Upper lobe of left lung (tissue), 6 donors: ENCODE measurements at regions not wholly inside any gene's neighbourhood (a gene's known extent, or its start where the extent isn't known, plus 50 kb on each side); places are given as distances from the start of the nearest gene placed in this dataset.

Experiments used
- ATAC-seq, 2 donors: fragments of 200-7000 bp; cut with Tn5 transposase; one replicate each; pipeline ENCODE4 v1.9.1; 2022; ENCODE audit warnings: mild to moderate bottlenecking in 2 of 2, moderate library complexity in 2 of 2; ENCODE audit not compliant: low FRiP score in 2 of 2
- DNase-seq, 2 donors: peaks; one replicate each; pipeline ENCODE4 v3.0.0-alpha.2; 2019 to 2020
- H3K27ac ChIP-seq, 4 donors: fragments of 200-600 bp; sonication (generic); one replicate each; pipeline ENCODE4 v1.5.1; 2016 to 2019
- H3K27me3 ChIP-seq, 4 donors: fragments of 200-600 bp; sonication (generic); one replicate each; pipeline ENCODE4 v1.5.1; 2017 to 2019
- H3K36me3 ChIP-seq, 4 donors: fragments of 200-600 bp; sonication (generic); one replicate each; pipeline ENCODE4 v1.5.1; 2016 to 2019
- H3K4me1 ChIP-seq, 4 donors: fragments of 200-600 bp; sonication (generic); one replicate each; pipeline ENCODE4 v1.5.1; 2018 to 2019
- H3K4me3 ChIP-seq, 4 donors: fragments of 200-600 bp; sonication (generic); one replicate each; pipeline ENCODE4 v1.5.1; 2017 to 2019; ENCODE audit warnings: mild to moderate bottlenecking in 2 of 4, moderate library complexity in 1 of 4
- H3K9me3 ChIP-seq, 4 donors: fragments of 200-600 bp; sonication (generic); one replicate each; pipeline ENCODE4 v1.5.1; 2018 to 2019
- CTCF ChIP-seq, 6 experiments: fragments of 450-650 bp in 4 of 6; fragments of 200-600 bp in 2 of 6; sonication (generic) in 2 of 6; IDR thresholded peaks; one replicate each; pipeline ENCODE4 v1.5.1; 2016 to 2019; ENCODE audit warnings: antibody characterized with exemption in 6 of 6
- EP300 ChIP-seq, 4 donors: sonication (generic); formaldehyde crosslinking; IDR thresholded peaks; one replicate each; pipeline ENCODE4 v1.5.1; 2017; ENCODE audit warnings: antibody characterized with exemption in 4 of 4, control low read depth in 2 of 4
- POLR2A ChIP-seq, 4 donors: fragments of 450-650 bp; IDR thresholded peaks; one replicate each; pipeline ENCODE4 v1.5.1; 2016 to 2017; ENCODE audit warnings: antibody characterized with exemption in 4 of 4, mild to moderate bottlenecking in 2 of 4
- POLR2AphosphoS5 ChIP-seq, 2 donors: sonication (generic); formaldehyde crosslinking; IDR thresholded peaks; one replicate each; pipeline ENCODE4 v1.5.1; 2017; ENCODE audit warnings: antibody characterized with exemption in 2 of 2
- WGBS, 2 donors: methylation state at CpG; one replicate each; pipeline ENCODE4 v1.1.5; 2017 to 2018; 5-methylcytosine and 5-hydroxymethylcytosine counted together
- donor health status: DM: no; HTN: no; CAD: no; lungs with moderate emphysema.
- donor health status: DM: no; HTN: yes; CAD: no; lungs with severe emphysema.

DNA sequence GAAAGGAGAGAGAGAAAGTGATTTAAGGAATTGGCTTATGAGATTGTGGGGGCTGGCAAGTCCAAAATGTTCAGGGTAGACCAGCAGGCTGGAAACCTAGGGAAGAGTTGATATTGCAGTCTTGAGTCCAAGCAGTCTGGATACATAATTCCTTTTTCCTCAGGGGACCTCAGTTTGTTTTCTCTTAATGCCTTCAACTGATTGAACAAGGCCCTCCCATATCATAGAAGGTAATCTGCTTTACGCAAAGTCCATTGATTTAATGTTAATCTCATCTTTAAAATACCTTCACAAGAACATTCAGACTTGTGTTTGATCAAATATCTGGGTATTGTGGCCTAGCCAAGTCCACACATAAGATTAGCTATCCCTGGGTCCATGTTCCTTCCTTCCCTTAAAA is 494.7 kb downstream of the INSC start:
- no peaks in the 10 kb centered on the region for H3K27me3 ChIP-seq

DNA sequence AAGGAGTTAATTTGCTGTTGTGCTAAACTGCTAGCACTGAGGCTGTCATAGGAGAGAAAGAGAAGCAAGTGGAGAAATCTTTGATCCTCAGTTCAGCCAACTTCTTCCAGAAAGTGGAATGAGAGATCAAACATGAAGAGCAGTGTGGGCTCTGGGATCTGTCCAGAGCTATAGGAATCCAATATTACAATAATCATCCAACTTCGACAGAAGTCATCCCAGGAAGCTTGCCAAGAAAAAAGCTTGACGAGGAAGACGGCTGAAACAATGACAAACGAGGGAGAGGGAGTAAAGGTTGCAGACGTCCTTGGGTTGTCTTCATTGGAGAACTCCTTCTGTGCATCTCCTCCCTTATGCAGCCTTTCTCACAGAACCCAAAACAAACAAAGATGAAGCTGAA is 496.2 kb downstream of the INSC start:
- H3K4me3 ChIP-seq: no peak overlapping the region
- H3K9me3 ChIP-seq: no peaks in the 10 kb centered on the region
- ATAC-seq (no peak), DNase-seq (no peak)
- TF ChIP-seq CTCF (IDR thresholded peaks at IDR 0.05): no peak
- no peak for TF ChIP-seq POLR2AphosphoS5 (IDR thresholded peaks at IDR 0.05)
- TF ChIP-seq EP300 (IDR thresholded peaks at IDR 0.05): no peak
- TF ChIP-seq POLR2A (IDR thresholded peaks at IDR 0.05): no peak
- H3K36me3 ChIP-seq: no peaks in the 10 kb centered on the region
- no peak overlapping the region for H3K27ac ChIP-seq
- H3K27me3 ChIP-seq: no peaks in the 10 kb centered on the region
- H3K4me1 ChIP-seq: peaks cover 0 to 4% (median 0%) of the 10 kb centered on the region in 4 donors
- 43 to 63% methylated on average over 5 of the region's 5 CpGs for WGBS, 2 donors

More for the DNA sequence above, 494.7 kb downstream of the INSC start:
- H3K9me3 ChIP-seq: no peaks in the 10 kb centered on the region
- ATAC-seq: no peak
- no peak overlapping the region for H3K27ac ChIP-seq
- TF ChIP-seq POLR2AphosphoS5 (IDR thresholded peaks at IDR 0.05) (no peak), EP300 (IDR thresholded peaks at IDR 0.05) (no peak), CTCF (IDR thresholded peaks at IDR 0.05) (no peak), POLR2A (IDR thresholded peaks at IDR 0.05) (no peak)
- peaks cover 0 to 4% (median 0%) of the 10 kb centered on the region in 4 donors for H3K4me1 ChIP-seq
- no peaks in the 10 kb centered on the region for H3K36me3 ChIP-seq
- no peak for DNase-seq
- WGBS, 2 donors: 88 to 95% methylated on average over 1 of the region's 1 CpG
- H3K4me3 ChIP-seq: no peak overlapping the region

DNA sequence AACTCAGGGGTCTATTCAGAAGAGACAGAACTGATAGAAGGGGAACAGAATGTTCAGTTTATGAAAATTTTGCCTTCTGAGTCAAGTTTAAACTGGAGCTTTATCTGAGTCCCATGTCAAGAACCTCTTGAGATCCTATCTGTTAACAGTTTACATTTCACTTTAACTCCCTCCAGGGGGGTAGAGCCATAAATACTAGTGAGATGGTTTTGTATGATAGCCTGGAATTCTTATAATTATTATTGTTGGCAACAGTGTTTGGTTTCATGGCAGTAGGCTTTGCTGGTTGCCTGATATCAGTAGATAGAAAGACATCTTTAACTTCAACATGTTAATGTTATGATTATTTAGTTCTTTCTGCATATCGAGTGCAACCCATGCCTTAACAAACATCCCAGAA is 498.5 kb downstream of the INSC start:
- H3K9me3 ChIP-seq: no peaks in the 10 kb centered on the region
- H3K27ac ChIP-seq: no peak overlapping the region
- no peak overlapping the region for H3K4me3 ChIP-seq
- ATAC-seq (no peak), DNase-seq (no peak)
- peaks cover 0 to 4% (median 0%) of the 10 kb centered on the region in 4 donors for H3K4me1 ChIP-seq
- no peaks in the 10 kb centered on the region for H3K36me3 ChIP-seq
- no peak for TF ChIP-seq POLR2AphosphoS5 (IDR thresholded peaks at IDR 0.05)
- no peaks in the 10 kb centered on the region for H3K27me3 ChIP-seq
- WGBS, 2 donors: 50 to 63% methylated on average over 1 of the region's 1 CpG

DNA sequence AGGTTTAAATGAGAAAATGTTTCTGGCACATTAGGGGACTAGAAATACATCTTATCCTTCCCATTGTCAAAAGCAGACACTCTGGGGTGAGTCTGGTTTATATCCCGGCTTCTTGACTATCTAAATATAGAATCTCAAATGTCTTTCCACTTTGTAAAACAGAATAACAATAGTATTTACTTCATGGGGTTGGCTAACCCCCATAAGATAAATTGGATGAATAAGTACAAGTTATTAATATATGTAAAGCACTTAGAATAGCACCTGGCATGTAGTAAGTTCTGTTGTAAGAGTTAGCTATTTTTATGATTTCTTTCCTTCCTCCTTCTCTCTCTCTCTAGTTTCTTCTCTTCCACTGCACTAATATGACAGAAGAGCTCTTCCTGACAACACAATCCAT is 499.1 kb downstream of the INSC start:
- WGBS, 2 donors: 50 to 55% methylated on average over 1 of the region's 1 CpG
- Histone ChIP-seq H3K9me3 (no peaks in the 10 kb centered on the region), H3K36me3 (no peaks in the 10 kb centered on the region), H3K27ac (no peak overlapping the region), H3K4me3 (no peak overlapping the region), H3K27me3 (no peaks in the 10 kb centered on the region), H3K4me1 (peaks cover 0 to 4% (median 0%) of the 10 kb centered on the region in 4 donors)
- DNase-seq: no peak
- no peak for ATAC-seq
- TF ChIP-seq POLR2AphosphoS5 (IDR thresholded peaks at IDR 0.05) (no peak), CTCF (IDR thresholded peaks at IDR 0.05) (no peak), POLR2A (IDR thresholded peaks at IDR 0.05) (no peak), EP300 (IDR thresholded peaks at IDR 0.05) (no peak)

- DNase-seq (no peak), ATAC-seq (no peak)
- H3K36me3 ChIP-seq: no peaks in the 10 kb centered on the region
- no peaks in the 10 kb centered on the region for H3K9me3 ChIP-seq
- no peaks in the 10 kb centered on the region for H3K27me3 ChIP-seq
- no peak overlapping the region for H3K4me3 ChIP-seq
- 86 to 91% methylated on average over 2 of the region's 2 CpGs for WGBS, 2 donors
- peaks cover 0 to 4% (median 0%) of the 10 kb centered on the region in 4 donors for H3K4me1 ChIP-seq
- H3K27ac ChIP-seq: no peak overlapping the region
- no peak for TF ChIP-seq CTCF (IDR thresholded peaks at IDR 0.05)
- no peak for TF ChIP-seq POLR2A (IDR thresholded peaks at IDR 0.05)
Measured at GRCh38 chr11:15615398-15616096, 500.8 kb downstream of the INSC start.
